Stimulated activated effector memory CD8-positive, alpha-beta T cell treated with anti-CD3 and anti-CD28 coated beads, Interleukin-12 subunit alpha, Interleukin-12 subunit beta, amount 100 ng/mL, for 72 hours (primary cell): ENCODE measurements at regions not wholly inside any gene's neighbourhood (a gene's known extent, or its start where the extent isn't known, plus 50 kb on each side); places are given as distances from the start of the nearest gene placed in this dataset.

ENCODE experiments used
- ATAC-seq: fragments of 150-1000 bp; cut with Tn5 transposase; 2 replicates; pipeline ENCODE4 v1.10.0; 2021
- DNase-seq, 2 donors: peaks; one replicate each; pipeline ENCODE4 v3.0.0; 2021 to 2022; ENCODE audit warnings: low spot score in 2 of 2
- H3K27ac Mint-ChIP-seq: one replicate; pipeline ENCODE4 v1.8.0; 2022; ENCODE audit warnings: mild to moderate bottlenecking, mixed read lengths
- H3K36me3 Mint-ChIP-seq: one replicate; pipeline ENCODE4 v1.8.0; 2022; ENCODE audit warnings: mild to moderate bottlenecking, mixed read lengths
- H3K4me1 Mint-ChIP-seq: one replicate; pipeline ENCODE4 v1.8.0; 2022; ENCODE audit warnings: mixed read lengths
- H3K4me3 Mint-ChIP-seq: one replicate; pipeline ENCODE4 v1.8.0; 2022; ENCODE audit warnings: mild to moderate bottlenecking, mixed read lengths
- H3K9me3 Mint-ChIP-seq: one replicate; pipeline ENCODE4 v1.8.0; 2022; ENCODE audit warnings: mixed read lengths

DNA sequence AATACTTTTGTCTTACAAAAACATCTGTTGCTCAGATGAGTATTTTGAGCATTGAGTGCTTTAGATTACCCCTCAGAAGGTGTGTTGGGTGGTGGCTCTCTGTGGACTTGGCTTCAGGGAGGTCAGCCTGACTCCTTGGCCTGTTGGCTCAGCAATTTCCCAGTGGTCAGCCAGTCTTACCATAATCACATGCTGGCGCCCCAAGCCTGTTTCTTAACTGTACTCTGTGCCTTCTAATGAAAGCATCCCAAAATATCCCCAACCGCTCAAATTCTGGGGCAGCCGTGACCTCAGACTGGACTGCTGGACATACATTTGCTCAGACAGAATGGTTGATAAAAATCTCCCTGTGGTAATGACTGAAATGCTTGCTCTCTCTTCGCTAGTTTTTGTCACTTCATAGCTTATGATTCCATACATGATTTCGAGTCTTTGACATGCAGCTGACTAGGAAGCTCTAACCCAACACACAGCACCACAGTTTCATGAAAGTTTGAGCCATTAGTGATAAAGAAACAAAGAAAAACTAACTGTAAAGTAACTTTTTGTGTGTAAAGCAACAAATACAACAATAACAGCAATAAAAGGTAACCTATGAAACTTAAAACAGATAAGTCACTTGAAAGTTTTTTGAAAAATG lies 562.2 kb upstream of the MEF2C start:
- ATAC-seq: no peak
- Mint-ChIP-seq H3K4me1 (no peaks in the 10 kb centered on the region), H3K4me3 (no peak overlapping the region), H3K27ac (no peak overlapping the region), H3K36me3 (no peaks in the 10 kb centered on the region), H3K9me3 (peaks cover 2% of the 10 kb centered on the region)
- DNase-seq: no peak

DNA sequence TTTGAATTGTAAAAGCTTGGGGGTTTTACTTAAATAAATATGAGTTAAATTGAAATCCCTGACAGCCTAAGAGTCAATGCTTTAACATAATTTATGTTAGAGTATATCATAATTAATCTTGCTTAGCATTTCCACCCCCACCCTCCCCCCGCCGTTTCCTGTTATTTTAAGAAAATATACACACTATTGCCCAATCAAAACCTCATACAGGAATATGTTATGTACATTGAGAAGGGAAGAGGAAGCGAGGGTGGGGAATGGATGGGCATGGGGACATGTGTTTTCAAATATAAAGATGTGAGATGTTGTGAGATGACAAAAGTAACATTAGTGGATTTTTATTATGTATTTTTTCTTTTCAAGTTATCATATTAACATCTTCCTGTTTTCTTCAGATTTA lies 561.1 kb upstream of the MEF2C start:
- no peak for DNase-seq
- ATAC-seq: no peak
- Mint-ChIP-seq H3K36me3 (no peaks in the 10 kb centered on the region), H3K4me3 (no peak overlapping the region), H3K27ac (no peak overlapping the region), H3K4me1 (no peaks in the 10 kb centered on the region), H3K9me3 (peaks cover 2% of the 10 kb centered on the region)

DNA sequence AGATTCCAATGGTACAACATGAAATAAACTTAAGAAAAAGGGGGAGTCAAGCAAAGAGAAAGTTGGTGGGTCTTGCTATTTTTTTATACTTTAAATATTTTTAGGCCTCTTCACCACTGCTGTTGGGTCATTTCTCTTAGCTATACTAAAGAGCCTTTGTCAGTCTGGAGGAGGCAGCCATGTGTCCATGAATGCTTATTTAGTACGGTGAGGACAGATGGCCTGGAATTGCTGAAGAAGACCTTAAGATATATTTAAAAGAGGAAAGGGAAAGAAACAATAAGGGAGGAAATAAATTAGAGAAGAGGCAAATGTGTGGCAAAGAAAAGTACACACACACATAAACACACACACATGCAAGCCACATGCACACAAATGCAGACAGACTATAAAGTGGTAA lies 560.5 kb upstream of the MEF2C start:
- H3K27ac Mint-ChIP-seq: no peak overlapping the region
- ATAC-seq (no peak), DNase-seq (no peak)
- H3K4me3 Mint-ChIP-seq: no peak overlapping the region
- no peaks in the 10 kb centered on the region for H3K4me1 Mint-ChIP-seq
- H3K9me3 Mint-ChIP-seq: peaks cover 2% of the 10 kb centered on the region
- H3K36me3 Mint-ChIP-seq: no peaks in the 10 kb centered on the region

DNA sequence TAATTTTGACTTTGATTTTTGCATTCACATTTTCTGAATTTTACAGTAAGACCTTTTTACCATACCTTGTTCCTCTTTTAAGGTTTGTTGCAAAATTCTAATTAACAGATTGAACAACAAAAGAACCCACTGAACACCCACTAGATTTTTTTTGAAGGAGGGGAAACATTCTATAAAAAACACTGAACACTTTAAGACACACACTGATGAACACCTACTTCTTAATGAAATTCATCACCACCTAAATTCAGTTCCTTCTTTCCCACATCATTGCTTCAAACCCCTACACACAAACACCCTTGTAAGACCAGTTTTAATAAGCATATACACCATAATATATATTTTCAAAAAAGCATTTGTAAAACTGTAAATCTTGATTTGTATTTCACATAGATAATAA lies 559.0 kb upstream of the MEF2C start:
- ATAC-seq (no peak), DNase-seq (no peak)
- no peaks in the 10 kb centered on the region for H3K4me1 Mint-ChIP-seq
- no peaks in the 10 kb centered on the region for H3K36me3 Mint-ChIP-seq
- H3K4me3 Mint-ChIP-seq: no peak overlapping the region
- no peak overlapping the region for H3K27ac Mint-ChIP-seq
- H3K9me3 Mint-ChIP-seq: peaks cover 5% of the 10 kb centered on the region

DNA sequence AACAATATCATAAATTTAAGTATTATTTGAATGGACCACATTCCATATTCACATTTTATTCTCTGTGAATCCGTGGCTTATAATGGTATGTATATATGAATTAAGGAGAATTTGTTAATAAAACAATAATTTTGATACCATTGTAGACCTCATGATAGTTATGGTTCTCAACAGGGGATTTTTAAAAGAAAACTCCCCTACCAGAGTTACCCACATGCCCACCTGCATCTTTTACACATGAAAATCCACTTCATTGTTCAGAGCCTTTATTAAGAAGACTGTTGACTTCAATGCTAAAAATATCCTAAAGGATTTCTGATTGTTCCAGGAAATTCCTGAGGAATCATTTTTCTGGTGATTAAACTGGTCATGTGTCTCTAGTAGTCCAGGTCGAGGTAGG lies 557.7 kb upstream of the MEF2C start:
- no peak for ATAC-seq
- Mint-ChIP-seq H3K4me1 (no peaks in the 10 kb centered on the region), H3K36me3 (no peaks in the 10 kb centered on the region)

DNA sequence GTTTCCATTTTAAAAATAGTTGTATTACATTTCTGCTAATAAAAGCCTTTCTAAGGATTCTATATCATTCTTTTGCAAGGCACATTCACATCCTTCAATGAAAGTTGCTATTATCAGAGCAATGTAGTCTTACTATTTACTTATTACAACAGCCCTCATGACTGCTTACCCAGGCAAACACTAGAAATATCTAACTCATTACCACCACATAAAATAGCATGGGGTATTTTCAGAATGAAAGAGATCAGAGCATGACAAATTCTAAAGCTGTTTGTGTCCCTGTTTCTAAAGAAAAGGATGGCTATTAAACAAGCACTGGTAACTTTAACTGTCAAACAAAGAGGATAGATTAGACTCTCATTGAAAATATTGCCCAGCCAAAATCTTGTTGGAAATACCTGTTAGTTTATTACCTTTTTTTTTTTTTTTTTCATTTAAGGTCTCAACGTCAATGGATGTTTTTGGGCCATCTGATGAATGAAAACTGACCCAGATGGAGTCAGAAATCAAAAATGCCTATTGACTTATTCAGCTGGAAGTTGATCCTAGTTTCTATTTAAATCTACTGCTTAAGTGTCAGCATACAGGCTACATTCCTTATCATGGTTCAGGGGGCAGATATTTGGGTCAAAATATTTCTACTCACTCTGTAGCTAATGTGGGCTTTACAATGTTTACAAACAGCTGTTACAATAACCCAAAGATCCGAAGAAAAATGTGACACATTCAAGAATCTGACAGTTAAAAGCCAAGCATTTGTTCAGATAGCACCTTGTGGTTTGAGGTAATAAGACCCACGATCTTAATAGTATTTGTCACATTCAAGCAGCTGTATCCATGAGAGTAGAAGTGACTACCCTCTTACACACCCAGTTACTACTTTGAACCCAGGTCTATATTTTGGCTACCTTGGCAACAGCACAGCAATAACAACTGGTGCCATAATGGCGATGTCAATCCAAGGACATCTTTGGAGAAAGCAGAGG lies 554.8 kb upstream of the MEF2C start:
- H3K9me3 Mint-ChIP-seq: peaks cover 5% of the 10 kb centered on the region
- no peak for DNase-seq
- no peaks in the 10 kb centered on the region for H3K4me1 Mint-ChIP-seq
- no peaks in the 10 kb centered on the region for H3K36me3 Mint-ChIP-seq
- H3K27ac Mint-ChIP-seq: no peak overlapping the region
- ATAC-seq: no peak
- no peak overlapping the region for H3K4me3 Mint-ChIP-seq

More for the DNA sequence above, 557.7 kb upstream of the MEF2C start:
- Mint-ChIP-seq H3K4me3 (no peak overlapping the region), H3K9me3 (peaks cover 5% of the 10 kb centered on the region), H3K27ac (no peak overlapping the region)
- no peak for DNase-seq

DNA sequence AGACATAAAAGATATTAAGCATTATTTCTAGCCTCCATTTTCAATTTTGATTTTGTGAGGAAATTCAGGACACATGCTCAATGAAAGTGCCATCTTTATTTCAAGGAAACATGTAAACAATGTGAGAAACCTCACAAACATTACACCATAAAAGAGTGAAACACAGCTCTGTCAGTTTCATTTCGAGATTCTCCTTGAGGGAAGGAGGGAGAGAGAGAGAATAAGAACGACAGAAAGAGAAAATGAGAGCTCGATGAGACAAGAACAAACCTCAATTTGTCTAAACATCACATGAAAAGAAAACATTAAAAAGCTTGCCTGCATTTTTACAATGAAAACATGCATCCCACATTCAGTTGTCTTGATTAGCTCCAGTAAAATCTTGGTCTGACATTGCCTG lies 553.5 kb upstream of the MEF2C start:
- Mint-ChIP-seq H3K36me3 (no peaks in the 10 kb centered on the region), H3K4me1 (no peaks in the 10 kb centered on the region), H3K4me3 (no peak overlapping the region), H3K9me3 (peaks cover 5% of the 10 kb centered on the region), H3K27ac (no peak overlapping the region)
- ATAC-seq: no peak
- DNase-seq: no peak

DNA sequence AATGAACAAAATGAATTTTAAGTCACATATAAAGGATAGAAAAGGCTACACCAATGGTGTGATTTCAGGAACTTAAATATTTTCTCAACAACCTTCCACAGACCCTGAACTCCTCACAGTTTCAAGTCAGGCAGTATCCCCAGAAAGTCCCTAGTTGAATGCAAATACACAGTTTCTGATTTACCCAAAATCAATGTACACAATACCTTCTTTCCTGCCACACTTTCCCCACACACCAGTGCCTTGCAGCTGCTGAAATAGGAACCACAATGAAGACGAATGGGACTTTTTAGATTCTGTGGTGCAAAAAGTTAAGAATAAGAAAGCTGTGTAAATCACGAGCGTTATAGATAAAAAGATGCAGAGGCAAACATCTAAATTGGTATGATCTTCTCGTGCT lies 552.4 kb upstream of the MEF2C start:
- Mint-ChIP-seq H3K4me3 (no peak overlapping the region), H3K9me3 (peaks cover 9% of the 10 kb centered on the region), H3K36me3 (no peaks in the 10 kb centered on the region), H3K27ac (no peak overlapping the region), H3K4me1 (no peaks in the 10 kb centered on the region)
- DNase-seq (no peak), ATAC-seq (no peak)

DNA sequence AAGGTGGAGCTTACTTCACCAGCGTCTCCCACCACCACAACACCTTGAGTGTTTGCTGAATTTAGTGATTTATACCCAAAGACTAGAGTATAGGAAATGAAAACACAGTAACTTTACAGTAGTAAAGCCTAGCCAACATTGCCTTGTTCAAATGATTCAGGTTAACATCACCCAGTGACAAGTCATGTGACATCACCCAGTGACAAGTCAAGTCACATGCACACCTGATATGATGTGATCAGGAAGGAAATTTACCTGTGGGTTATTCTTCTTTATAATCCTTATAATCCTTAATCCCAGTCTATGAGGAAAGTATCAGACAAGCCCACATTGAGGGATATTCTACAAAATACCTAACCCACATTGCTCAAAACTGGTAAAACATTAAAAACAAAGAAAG lies 545.6 kb upstream of the MEF2C start:
- Mint-ChIP-seq H3K9me3 (peaks cover 10% of the 10 kb centered on the region), H3K36me3 (no peaks in the 10 kb centered on the region), H3K4me3 (no peak overlapping the region), H3K27ac (no peak overlapping the region), H3K4me1 (no peaks in the 10 kb centered on the region)
- DNase-seq (no peak), ATAC-seq (no peak)

DNA sequence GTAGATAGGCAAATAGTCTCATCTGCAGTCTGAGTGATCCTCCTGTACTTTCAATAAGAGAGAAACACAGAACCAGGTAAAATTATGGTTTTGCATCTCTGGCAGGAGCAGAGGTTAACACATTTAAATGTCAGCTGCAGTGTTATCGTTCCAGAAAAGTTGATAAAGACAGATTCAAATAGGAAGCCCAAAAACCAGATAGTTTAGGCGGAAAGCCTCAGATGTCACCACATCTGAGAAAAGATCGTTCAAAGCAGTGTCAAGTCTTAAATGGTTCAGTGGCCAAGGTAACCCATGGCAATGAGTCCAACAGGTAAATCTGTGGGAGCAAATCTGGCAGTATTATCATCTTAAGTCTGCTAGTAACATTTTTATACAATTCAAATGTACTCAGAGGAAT lies 542.1 kb upstream of the MEF2C start:
- no peak for ATAC-seq
- no peak overlapping the region for H3K4me3 Mint-ChIP-seq
- H3K9me3 Mint-ChIP-seq: peaks cover 9% of the 10 kb centered on the region
- no peaks in the 10 kb centered on the region for H3K4me1 Mint-ChIP-seq
- no peaks in the 10 kb centered on the region for H3K36me3 Mint-ChIP-seq
- H3K27ac Mint-ChIP-seq: no peak overlapping the region
- no peak for DNase-seq

DNA sequence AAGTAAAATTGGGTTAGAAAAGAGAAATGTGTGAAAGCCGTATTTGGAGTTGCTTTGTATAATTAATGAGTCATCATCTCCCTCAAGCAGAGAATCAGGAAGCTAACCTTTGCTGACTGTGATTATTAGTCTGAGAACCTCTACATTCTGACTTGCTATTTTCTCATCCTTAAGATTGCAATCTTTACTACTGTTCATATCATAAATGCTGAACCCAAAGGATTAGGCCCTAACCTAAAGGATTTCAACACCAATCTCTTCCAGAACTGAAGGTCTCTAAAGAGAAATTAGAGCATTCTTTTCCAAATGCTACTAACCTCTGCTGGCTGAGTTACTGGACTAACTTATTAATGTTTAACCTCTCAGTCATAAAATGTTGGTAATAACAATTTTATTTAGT lies 538.1 kb upstream of the MEF2C start:
- no peak for ATAC-seq
- Mint-ChIP-seq H3K4me3 (no peak overlapping the region), H3K9me3 (peaks cover 24% of the 10 kb centered on the region), H3K4me1 (no peaks in the 10 kb centered on the region), H3K27ac (no peak overlapping the region), H3K36me3 (no peaks in the 10 kb centered on the region)
- no peak for DNase-seq

DNA sequence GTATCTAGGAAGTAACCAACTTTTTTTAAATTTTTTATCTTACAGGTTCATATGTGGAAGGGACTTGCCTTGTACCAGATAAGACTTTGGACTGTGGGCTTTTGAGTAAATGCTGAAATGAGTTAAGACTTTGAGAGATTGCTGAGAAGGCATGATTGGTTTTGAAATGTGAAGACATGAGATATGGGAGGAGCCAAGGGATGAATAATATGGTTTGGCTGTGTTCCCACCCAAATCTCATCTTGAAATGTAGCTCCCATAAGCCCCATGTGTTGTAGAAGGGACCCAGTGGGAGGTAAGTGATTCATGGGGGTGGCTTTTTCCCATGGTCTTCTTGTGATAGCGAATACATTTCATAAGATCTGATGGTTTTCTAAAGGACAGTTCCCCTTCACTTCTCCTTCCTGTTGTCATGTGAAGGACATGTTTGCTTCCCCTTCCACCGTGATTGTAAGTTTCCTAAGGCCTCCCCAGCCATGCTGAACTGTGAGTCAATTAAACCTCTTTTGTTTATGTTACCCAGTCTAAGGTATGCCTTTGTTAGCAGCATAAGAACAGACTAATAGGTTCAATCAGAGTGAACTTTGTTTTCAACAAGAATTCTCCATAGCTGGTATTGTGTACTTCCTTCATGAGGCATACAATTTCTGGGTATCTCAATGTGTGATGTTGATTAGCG lies 535.6 kb upstream of the MEF2C start:
- DNase-seq: no peak
- Mint-ChIP-seq H3K36me3 (no peaks in the 10 kb centered on the region), H3K4me3 (no peak overlapping the region), H3K27ac (no peak overlapping the region), H3K4me1 (no peaks in the 10 kb centered on the region), H3K9me3 (peaks cover 27% of the 10 kb centered on the region)
- no peak for ATAC-seq

DNA sequence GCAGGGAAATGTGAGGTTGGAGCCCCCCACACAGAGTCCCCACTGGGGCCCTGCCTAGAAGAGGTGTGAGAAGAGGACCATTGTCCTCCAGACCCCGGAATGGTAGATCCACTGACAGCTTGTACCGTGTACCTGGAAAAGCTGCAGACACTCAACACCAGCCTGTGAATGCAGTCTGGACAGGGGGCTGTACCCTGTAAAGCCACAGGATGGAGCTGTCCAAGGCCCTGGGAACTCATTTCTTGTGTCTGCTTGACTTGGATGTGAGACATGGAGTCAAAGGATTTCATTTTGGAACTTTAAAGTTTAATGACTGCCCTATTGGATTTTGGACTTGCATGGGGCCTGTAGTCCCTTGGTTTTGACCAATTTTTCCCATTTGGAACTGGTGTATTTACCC lies 535.0 kb upstream of the MEF2C start:
- no peak overlapping the region for H3K4me3 Mint-ChIP-seq
- no peak overlapping the region for H3K27ac Mint-ChIP-seq
- H3K9me3 Mint-ChIP-seq: peaks cover 28% of the 10 kb centered on the region
- DNase-seq: no peak
- H3K36me3 Mint-ChIP-seq: no peaks in the 10 kb centered on the region
- ATAC-seq: no peak
- H3K4me1 Mint-ChIP-seq: no peaks in the 10 kb centered on the region

DNA sequence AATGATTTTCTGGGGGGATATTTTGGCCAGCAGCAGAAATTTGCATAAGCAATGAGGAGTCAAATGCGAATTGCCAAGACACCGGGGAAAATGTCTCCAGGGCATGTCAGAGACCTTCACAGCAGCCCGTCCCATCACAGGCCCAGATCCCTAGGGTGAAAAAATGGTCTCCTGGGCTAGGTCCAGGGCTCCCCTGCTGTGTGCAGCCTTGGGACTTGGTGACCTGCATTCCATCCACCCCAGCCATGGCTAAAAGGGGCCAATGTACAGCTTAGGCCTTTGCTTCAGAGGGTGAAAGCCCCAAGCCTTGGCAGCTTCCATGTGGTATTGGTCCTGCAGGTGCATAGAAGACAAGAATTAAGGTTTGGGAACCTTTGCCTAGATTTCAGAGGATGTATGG lies 534.5 kb upstream of the MEF2C start:
- no peak for ATAC-seq
- no peaks in the 10 kb centered on the region for H3K4me1 Mint-ChIP-seq
- H3K9me3 Mint-ChIP-seq: peaks cover 32% of the 10 kb centered on the region
- H3K4me3 Mint-ChIP-seq: no peak overlapping the region
- H3K27ac Mint-ChIP-seq: no peak overlapping the region
- no peaks in the 10 kb centered on the region for H3K36me3 Mint-ChIP-seq
- DNase-seq: no peak

DNA sequence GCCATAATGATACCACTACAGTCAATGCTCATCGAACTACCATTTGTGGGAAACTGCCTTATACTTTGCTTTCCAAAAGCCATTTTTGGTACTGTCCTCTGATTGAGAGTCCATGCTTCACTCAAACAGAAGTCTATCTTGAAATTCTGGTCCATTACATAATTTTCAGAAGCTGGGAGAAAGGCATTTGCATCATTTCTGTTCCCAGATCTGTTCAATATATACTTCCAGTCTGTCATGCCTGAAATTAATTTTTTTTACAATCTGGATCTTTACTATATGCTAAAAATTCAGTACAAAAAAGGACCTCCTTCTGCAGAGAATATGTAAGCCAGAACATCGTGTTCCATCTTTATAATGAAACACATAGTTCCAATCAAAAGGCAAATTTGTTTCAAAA lies 528.9 kb upstream of the MEF2C start:
- H3K9me3 Mint-ChIP-seq: peaks cover 17% of the 10 kb centered on the region
- DNase-seq (no peak), ATAC-seq (no peak)
- no peak overlapping the region for H3K4me3 Mint-ChIP-seq
- H3K36me3 Mint-ChIP-seq: no peaks in the 10 kb centered on the region
- no peaks in the 10 kb centered on the region for H3K4me1 Mint-ChIP-seq
- no peak overlapping the region for H3K27ac Mint-ChIP-seq

DNA sequence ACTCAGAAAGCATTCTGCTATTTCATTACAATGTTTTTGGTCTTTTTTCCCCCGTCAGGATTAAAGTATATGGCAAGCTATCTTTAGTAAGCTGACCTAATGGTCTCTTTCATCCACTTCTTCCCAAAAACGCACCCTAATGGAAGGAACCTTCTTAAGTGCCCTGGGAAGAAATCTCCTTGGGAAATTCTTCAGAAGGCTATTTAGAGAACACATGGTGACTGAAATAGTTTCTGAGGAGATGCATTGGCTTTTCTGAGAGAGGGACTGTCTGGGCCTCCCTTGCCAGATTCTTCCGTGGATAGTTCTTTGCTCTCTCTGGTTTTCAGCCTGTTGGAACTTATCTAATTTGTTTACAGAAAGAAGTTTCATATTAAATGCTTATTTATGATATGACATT lies 524.1 kb upstream of the MEF2C start:
- Mint-ChIP-seq H3K4me3 (no peak overlapping the region), H3K36me3 (no peaks in the 10 kb centered on the region), H3K4me1 (no peaks in the 10 kb centered on the region), H3K9me3 (peaks cover 3% of the 10 kb centered on the region), H3K27ac (no peak overlapping the region)
- DNase-seq (no peak), ATAC-seq (no peak)
